ENCODE measurements at regions not wholly inside any gene's neighbourhood (a gene's known extent, or its start where the extent isn't known, plus 50 kb on each side); places are given as distances from the start of the nearest gene placed in this dataset.

DNA sequence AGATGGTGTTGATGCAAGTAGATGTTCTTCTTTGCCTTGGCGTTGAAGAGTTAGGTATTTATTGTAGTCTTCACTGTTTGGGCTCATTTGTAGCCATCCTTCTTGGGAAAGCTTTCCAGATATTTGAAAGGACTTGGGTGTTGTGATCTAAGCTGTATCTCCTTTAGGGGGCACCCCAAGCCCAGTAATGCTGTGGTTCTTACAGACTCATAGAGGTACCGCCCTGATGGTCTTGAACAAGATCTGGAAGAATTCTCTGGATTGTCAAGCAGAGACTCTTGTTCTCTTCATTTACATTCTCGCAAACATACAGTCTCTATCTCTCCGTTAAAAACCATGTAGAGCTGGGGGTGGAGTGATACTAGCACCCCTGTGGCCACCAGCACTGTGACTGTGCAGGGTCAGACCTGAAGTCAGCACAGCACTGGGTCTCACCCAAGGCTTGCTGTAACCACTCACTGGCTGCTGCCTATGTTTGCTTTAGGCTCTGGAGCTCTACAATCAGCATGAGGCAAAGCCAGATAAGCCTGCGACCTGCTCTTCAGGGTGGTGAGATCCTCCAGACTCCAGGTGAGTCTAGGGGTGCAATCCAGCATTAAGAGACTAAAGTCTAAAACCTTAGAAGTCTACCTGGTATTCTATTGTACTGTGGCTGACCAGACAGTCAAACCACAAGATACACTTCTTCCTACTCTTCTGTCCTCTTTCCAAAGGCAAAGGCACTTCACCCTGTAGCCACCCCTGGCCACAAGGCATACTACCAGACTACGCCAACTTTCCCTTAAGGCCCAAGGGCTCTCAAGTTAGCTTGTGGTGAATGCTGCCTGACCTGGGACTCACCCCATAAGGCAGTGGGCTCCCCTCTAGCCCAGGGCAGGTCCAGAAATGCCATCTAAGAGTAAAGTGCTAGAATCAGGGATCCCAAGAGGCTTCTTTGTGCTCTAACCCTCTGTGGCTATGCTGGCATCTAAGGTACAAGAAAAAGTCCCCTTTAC lies 209.7 kb upstream of the TMEM196 start:
- TF ChIP-seq EZH2 (IDR thresholded peaks at IDR 0.05; ENCODE audit: borderline replicate concordance, low read depth, low read length, poor library complexity, severe bottlenecking) = no peak
- TF ChIP-seq, protein P1, sequence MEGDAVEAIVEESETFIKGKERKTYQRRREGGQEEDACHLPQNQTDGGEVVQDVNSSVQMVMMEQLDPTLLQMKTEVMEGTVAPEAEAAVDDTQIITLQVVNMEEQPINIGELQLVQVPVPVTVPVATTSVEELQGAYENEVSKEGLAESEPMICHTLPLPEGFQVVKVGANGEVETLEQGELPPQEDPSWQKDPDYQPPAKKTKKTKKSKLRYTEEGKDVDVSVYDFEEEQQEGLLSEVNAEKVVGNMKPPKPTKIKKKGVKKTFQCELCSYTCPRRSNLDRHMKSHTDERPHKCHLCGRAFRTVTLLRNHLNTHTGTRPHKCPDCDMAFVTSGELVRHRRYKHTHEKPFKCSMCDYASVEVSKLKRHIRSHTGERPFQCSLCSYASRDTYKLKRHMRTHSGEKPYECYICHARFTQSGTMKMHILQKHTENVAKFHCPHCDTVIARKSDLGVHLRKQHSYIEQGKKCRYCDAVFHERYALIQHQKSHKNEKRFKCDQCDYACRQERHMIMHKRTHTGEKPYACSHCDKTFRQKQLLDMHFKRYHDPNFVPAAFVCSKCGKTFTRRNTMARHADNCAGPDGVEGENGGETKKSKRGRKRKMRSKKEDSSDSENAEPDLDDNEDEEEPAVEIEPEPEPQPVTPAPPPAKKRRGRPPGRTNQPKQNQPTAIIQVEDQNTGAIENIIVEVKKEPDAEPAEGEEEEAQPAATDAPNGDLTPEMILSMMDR (conservative IDR thresholded peaks at IDR 0.05; ENCODE audit: low read depth, low read length) = peak; percentile 46
- intact Hi-C loops (cut with micrococcal nuclease; ENCODE audit: unreplicated experiment) = loop anchor here (2.0 to 5.0 kb wide), 2 partner anchors 329 to 616 kb away; no protein-coding TSS in a partner anchor
- no TSS peak for BruUV-seq (replicated peaks)
- no peaks in the 10 kb centered on the region for H3K36me3 ChIP-seq (ENCODE audit: insufficient read depth, low read length, poor library complexity, severe bottlenecking)
- H3K4me3 ChIP-seq (ENCODE audit: low read depth, low read length, poor library complexity, severe bottlenecking) = no peak overlapping the region
- POLR2A ChIA-PET (ENCODE audit: low non-redundant PET) = no interaction called here
- H3K27ac ChIP-seq (ENCODE audit: low read depth, low read length, poor library complexity, severe bottlenecking) = no peak overlapping the region
- no peaks in the 10 kb centered on the region for H3K4me1 ChIP-seq (ENCODE audit: insufficient read depth, low read length, poor library complexity, severe bottlenecking)
- H3K27me3 ChIP-seq (replicated peaks; ENCODE audit: insufficient read depth, low read depth, low read length, poor library complexity) = peaks cover 2% of the 10 kb centered on the region
- no peaks in the 10 kb centered on the region for H3K9me3 ChIP-seq (ENCODE audit: low read depth, low read length, poor library complexity, severe bottlenecking)
- CTCF ChIA-PET = interaction anchor here (1.2 kb wide), 1 partner anchor 615 kb away, joined by 13 read pairs; no protein-coding TSS in a partner anchor
- peak; percentile 53 for DNase-seq (ENCODE audit: low spot score)

DNA sequence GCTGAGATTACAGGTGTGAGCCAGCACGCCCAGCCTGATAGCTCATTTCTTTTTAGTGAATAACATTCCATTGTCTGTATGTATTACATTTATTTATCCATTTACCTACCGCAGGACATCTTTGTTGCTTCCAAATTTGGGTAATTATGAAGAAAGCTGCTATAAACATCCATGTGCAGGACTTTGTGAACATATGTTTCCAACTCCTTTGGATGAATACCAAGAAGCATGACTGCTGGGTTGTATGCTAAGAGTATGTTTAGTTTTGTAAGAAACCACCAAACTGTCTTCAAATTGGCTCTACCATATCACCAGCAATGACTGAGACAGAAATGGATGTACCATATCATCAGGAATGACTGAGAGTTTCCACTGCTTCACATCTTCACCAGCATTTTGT lies 200.2 kb upstream of the TMEM196 start:
- TF ChIP-seq EZH2 (IDR thresholded peaks at IDR 0.05; ENCODE audit: borderline replicate concordance, low read depth, low read length, poor library complexity, severe bottlenecking) = no peak
- TF ChIP-seq, protein P1 (conservative IDR thresholded peaks at IDR 0.05; ENCODE audit: low read depth, low read length) = no peak
- ChIA-PET CTCF (no interaction called here), POLR2A (ENCODE audit: low non-redundant PET) (no interaction called here)
- intact Hi-C loops (cut with micrococcal nuclease; ENCODE audit: unreplicated experiment) = no loop called here
- no peak overlapping the region for H3K27ac ChIP-seq (ENCODE audit: low read depth, low read length, poor library complexity, severe bottlenecking)
- no peak for DNase-seq (ENCODE audit: low spot score)
- no peak overlapping the region for H3K4me3 ChIP-seq (ENCODE audit: low read depth, low read length, poor library complexity, severe bottlenecking)
- BruUV-seq (replicated peaks) = no TSS peak
- H3K9me3 ChIP-seq (ENCODE audit: low read depth, low read length, poor library complexity, severe bottlenecking) = no peaks in the 10 kb centered on the region
- no peaks in the 10 kb centered on the region for H3K36me3 ChIP-seq (ENCODE audit: insufficient read depth, low read length, poor library complexity, severe bottlenecking)
- no peaks in the 10 kb centered on the region for H3K4me1 ChIP-seq (ENCODE audit: insufficient read depth, low read length, poor library complexity, severe bottlenecking)
- H3K27me3 ChIP-seq (replicated peaks; ENCODE audit: insufficient read depth, low read depth, low read length, poor library complexity) = no peaks in the 10 kb centered on the region

DNA sequence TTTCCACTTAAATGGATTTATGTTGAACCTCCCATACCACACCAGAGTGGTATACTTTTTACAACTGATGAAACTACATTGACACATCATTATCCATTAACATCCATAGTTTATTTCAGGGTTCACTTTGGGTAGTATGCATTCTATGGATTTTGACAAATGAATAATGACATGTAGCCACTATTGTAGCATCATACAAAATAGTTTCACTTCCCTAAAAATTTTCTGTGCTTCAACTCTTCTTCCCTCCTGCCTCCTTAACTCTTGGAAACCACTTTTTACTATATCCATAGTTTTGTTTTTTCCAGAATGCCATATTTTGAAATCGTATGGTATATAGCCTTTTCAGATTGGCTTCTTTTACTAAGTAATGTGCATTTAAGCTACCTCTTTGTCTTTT lies 199.5 kb upstream of the TMEM196 start:
- intact Hi-C loops (cut with micrococcal nuclease; ENCODE audit: unreplicated experiment) = no loop called here
- CTCF ChIA-PET = no interaction called here

More for the DNA sequence above, 199.5 kb upstream of the TMEM196 start:
- no peak overlapping the region for H3K4me3 ChIP-seq (ENCODE audit: low read depth, low read length, poor library complexity, severe bottlenecking)
- no peaks in the 10 kb centered on the region for H3K9me3 ChIP-seq (ENCODE audit: low read depth, low read length, poor library complexity, severe bottlenecking)
- H3K27me3 ChIP-seq (replicated peaks; ENCODE audit: insufficient read depth, low read depth, low read length, poor library complexity) = no peaks in the 10 kb centered on the region
- no peak for DNase-seq (ENCODE audit: low spot score)
- POLR2A ChIA-PET (ENCODE audit: low non-redundant PET) = no interaction called here
- no peaks in the 10 kb centered on the region for H3K36me3 ChIP-seq (ENCODE audit: insufficient read depth, low read length, poor library complexity, severe bottlenecking)
- TF ChIP-seq EZH2 (IDR thresholded peaks at IDR 0.05; ENCODE audit: borderline replicate concordance, low read depth, low read length, poor library complexity, severe bottlenecking) = no peak
- TF ChIP-seq, protein P1 (conservative IDR thresholded peaks at IDR 0.05; ENCODE audit: low read depth, low read length) = no peak
- no peak overlapping the region for H3K27ac ChIP-seq (ENCODE audit: low read depth, low read length, poor library complexity, severe bottlenecking)
- no peaks in the 10 kb centered on the region for H3K4me1 ChIP-seq (ENCODE audit: insufficient read depth, low read length, poor library complexity, severe bottlenecking)
- BruUV-seq (replicated peaks) = no TSS peak
